ENCODE measurements at regions not wholly inside any gene's neighbourhood (a gene's known extent, or its start where the extent isn't known, plus 50 kb on each side); places are given as distances from the start of the nearest gene placed in this dataset.

DNA sequence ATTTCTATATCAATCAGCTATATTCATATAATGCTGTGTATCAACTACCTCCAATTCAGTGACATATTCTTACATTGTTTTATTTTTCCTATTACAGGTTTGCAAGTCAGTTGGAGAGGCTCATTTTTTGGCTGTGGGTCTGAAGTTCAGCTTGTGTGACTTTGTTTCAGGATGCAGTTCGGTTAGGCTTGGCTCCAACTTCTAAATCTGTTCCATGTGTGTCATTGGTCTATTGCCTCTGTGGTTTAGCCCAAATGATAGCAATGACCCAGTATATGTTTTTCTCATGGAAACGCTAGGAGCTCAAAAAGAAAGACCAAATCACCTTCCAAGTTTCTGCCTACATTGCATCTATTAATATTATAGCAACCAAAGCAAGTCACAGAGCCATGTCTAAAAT, 848.6 kb upstream of the LRFN5 start:
- no peak overlapping the region for H3K9ac ChIP-seq (ENCODE audit: insufficient read depth, low read length, poor library complexity, severe bottlenecking)
- H3K79me2 ChIP-seq (ENCODE audit: insufficient read depth, low read length), result no peaks in the 10 kb centered on the region
- peaks cover 3 to 22% (median 8%) of the 10 kb centered on the region in 7 donors for H3K9me3 Mint-ChIP-seq
- H3K27me3 Mint-ChIP-seq (ENCODE audit: low read depth in 3 of 3), result peaks cover 0 to 1% (median 0%) of the 10 kb centered on the region in 3 donors
- H3K4me1 Mint-ChIP-seq, result no peaks in the 10 kb centered on the region
- no peak overlapping the region for H3K4me2 ChIP-seq (replicated peaks; ENCODE audit: extremely low read depth, low read length, poor library complexity, severe bottlenecking)
- no peaks in the 10 kb centered on the region for H3K27me3 ChIP-seq (ENCODE audit: control insufficient read depth in 2 of 2, insufficient read depth in 2 of 2, low read length in 2 of 2)
- no peaks in the 10 kb centered on the region for H3K4me1 ChIP-seq (ENCODE audit: control insufficient read depth in 1 of 2, insufficient read depth in 2 of 2, low read length in 2 of 2)
- no peak overlapping the region for H3K4me3 Mint-ChIP-seq
- no peak overlapping the region for H3K27ac ChIP-seq (ENCODE audit: low read depth in 1 of 2, low read length in 2 of 2)
- H3K9me3 ChIP-seq (replicated peaks in 1 of 2; ENCODE audit: control insufficient read depth in 1 of 2, insufficient read depth in 1 of 2, low read length in 2 of 2), result peaks cover 4 to 5% of the 10 kb centered on the region in 2 donors
- H3K36me3 Mint-ChIP-seq, result no peaks in the 10 kb centered on the region
- no peak overlapping the region for H3K27ac Mint-ChIP-seq
- intact Hi-C loops (cut with micrococcal nuclease), result no loop called here
- WGBS (ENCODE audit: insufficient coverage), result 60% methylated on average over 1 of the region's 2 CpGs
- no peak overlapping the region for H2AFZ ChIP-seq (ENCODE audit: insufficient read depth, low read depth, low read length, poor library complexity, severe bottlenecking)
- TF ChIP-seq, protein P1, sequence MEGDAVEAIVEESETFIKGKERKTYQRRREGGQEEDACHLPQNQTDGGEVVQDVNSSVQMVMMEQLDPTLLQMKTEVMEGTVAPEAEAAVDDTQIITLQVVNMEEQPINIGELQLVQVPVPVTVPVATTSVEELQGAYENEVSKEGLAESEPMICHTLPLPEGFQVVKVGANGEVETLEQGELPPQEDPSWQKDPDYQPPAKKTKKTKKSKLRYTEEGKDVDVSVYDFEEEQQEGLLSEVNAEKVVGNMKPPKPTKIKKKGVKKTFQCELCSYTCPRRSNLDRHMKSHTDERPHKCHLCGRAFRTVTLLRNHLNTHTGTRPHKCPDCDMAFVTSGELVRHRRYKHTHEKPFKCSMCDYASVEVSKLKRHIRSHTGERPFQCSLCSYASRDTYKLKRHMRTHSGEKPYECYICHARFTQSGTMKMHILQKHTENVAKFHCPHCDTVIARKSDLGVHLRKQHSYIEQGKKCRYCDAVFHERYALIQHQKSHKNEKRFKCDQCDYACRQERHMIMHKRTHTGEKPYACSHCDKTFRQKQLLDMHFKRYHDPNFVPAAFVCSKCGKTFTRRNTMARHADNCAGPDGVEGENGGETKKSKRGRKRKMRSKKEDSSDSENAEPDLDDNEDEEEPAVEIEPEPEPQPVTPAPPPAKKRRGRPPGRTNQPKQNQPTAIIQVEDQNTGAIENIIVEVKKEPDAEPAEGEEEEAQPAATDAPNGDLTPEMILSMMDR (IDR thresholded peaks at IDR 0.05), result no peak
- no peaks in the 10 kb centered on the region for H3K36me3 ChIP-seq (replicated peaks in 1 of 2; ENCODE audit: control insufficient read depth in 1 of 2, insufficient read depth in 2 of 2, low read length in 2 of 2)
- no peak overlapping the region for H3K4me3 ChIP-seq (replicated peaks in 1 of 3; ENCODE audit: low read depth in 2 of 3, low read length in 3 of 3)
- no peaks in the 10 kb centered on the region for H4K20me1 ChIP-seq (ENCODE audit: insufficient read depth, low read length)
- DNase-seq, result no peak

DNA sequence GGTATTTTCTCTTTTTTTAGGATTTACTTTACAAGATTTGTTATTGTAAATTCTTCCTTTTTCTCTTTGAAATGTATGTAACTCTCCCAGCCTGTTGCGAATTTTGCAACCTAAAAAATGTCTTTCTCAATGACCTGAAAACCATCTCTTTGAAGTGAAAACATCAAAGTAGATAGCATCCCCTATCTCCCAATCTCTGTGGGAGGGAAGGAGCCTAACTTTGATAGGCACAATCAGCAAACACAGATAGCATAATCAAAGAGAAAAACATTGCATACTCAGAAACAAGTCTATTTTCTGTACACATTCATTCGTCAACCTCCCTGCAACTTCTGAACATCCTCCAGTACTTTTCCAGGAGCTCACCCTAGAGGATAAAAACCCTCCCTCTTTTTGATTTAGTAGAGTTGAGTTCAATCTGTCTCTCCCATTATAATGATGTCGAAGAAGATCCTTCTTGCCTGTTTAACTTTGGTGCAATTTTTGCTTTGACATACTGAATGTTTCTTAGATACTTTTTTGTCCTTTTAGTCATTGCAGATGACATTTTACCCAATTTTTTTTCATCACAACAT, 849.2 kb upstream of the LRFN5 start:
- no peaks in the 10 kb centered on the region for H3K27me3 ChIP-seq (ENCODE audit: control insufficient read depth in 2 of 2, insufficient read depth in 2 of 2, low read length in 2 of 2)
- intact Hi-C loops (cut with micrococcal nuclease), result no loop called here
- H3K4me1 ChIP-seq (ENCODE audit: control insufficient read depth in 1 of 2, insufficient read depth in 2 of 2, low read length in 2 of 2), result no peaks in the 10 kb centered on the region
- Mint-ChIP-seq H3K27ac (no peak overlapping the region), H3K4me1 (no peaks in the 10 kb centered on the region), H3K36me3 (no peaks in the 10 kb centered on the region), H3K4me3 (no peak overlapping the region), H3K27me3 (ENCODE audit: low read depth in 3 of 3) (peaks cover 0 to 1% (median 0%) of the 10 kb centered on the region in 3 donors), H3K9me3 (peaks cover 5 to 22% (median 8%) of the 10 kb centered on the region in 7 donors)
- no peaks in the 10 kb centered on the region for H3K79me2 ChIP-seq (ENCODE audit: insufficient read depth, low read length)
- H2AFZ ChIP-seq (ENCODE audit: insufficient read depth, low read depth, low read length, poor library complexity, severe bottlenecking), result no peak overlapping the region
- no peaks in the 10 kb centered on the region for H3K36me3 ChIP-seq (replicated peaks in 1 of 2; ENCODE audit: control insufficient read depth in 1 of 2, insufficient read depth in 2 of 2, low read length in 2 of 2)
- no peaks in the 10 kb centered on the region for H4K20me1 ChIP-seq (ENCODE audit: insufficient read depth, low read length)
- no peak overlapping the region for H3K4me3 ChIP-seq (replicated peaks in 1 of 3; ENCODE audit: low read depth in 2 of 3, low read length in 3 of 3)
- TF ChIP-seq, protein P1 (IDR thresholded peaks at IDR 0.05), result no peak
- no CpG with 5 or more reads among the region's 3 CpGs for WGBS (ENCODE audit: insufficient coverage)
- DNase-seq, result no peak
- H3K27ac ChIP-seq (ENCODE audit: low read depth in 1 of 2, low read length in 2 of 2), result no peak overlapping the region
- H3K9ac ChIP-seq (ENCODE audit: insufficient read depth, low read length, poor library complexity, severe bottlenecking), result no peak overlapping the region
- no peak overlapping the region for H3K4me2 ChIP-seq (replicated peaks; ENCODE audit: extremely low read depth, low read length, poor library complexity, severe bottlenecking)
- peaks cover 4 to 5% of the 10 kb centered on the region in 2 donors for H3K9me3 ChIP-seq (replicated peaks in 1 of 2; ENCODE audit: control insufficient read depth in 1 of 2, insufficient read depth in 1 of 2, low read length in 2 of 2)
